Spleen (tissue), 7 donors: ENCODE measurements at regions not wholly inside any gene's neighbourhood (a gene's known extent, or its start where the extent isn't known, plus 50 kb on each side); places are given as distances from the start of the nearest gene placed in this dataset.

Source experiments
- CTCF ChIP-seq, 11 experiments: fragments of 200-600 bp in 7 of 11; fragments of 450-650 bp in 4 of 11; sonication (generic) in 4 of 11; IDR thresholded peaks in 8 of 11; conservative IDR thresholded peaks in 3 of 11; 1 replicate in 7 of 11; 2 replicates in 4 of 11; pipeline versions ENCODE4 v1.4.0 to v1.8.0; 2016 to 2021; ENCODE audit warnings: antibody characterized with exemption in 11 of 11, inconsistent platforms in 4 of 11, mild to moderate bottlenecking in 1 of 11
- POLR2AphosphoS5 ChIP-seq, 3 donors: sonication (generic); formaldehyde crosslinking; IDR thresholded peaks; one replicate each; pipeline ENCODE4 v1.5.1; 2017; ENCODE audit warnings: antibody characterized with exemption in 3 of 3
- donor health status: DM: no; HTN: no; CAD: no; lungs with moderate emphysema.
- donor health status: DM: no; HTN: no; CAD: no.
- donor health status: DM: no; HTN: no; CAD: no.

GRCh38 chr18:34491719-34492118 is 218.4 kb upstream of the DTNA start:
- TF ChIP-seq CTCF (IDR thresholded peaks at IDR 0.05 in 8 of 11, conservative IDR thresholded peaks at IDR 0.05 in 3 of 11) (no peak), POLR2AphosphoS5 (IDR thresholded peaks at IDR 0.05) (no peak)
